HG02938 (cell line): ENCODE measurements at regions not wholly inside any gene's neighbourhood (a gene's known extent, or its start where the extent isn't known, plus 50 kb on each side); places are given as distances from the start of the nearest gene placed in this dataset.

Experiments
- ATAC-seq: cut with Tn5 transposase; IDR thresholded peaks from one replicate; pipeline ENCODE4 v1.9.1; 2021; ENCODE audit warnings: mild to moderate bottlenecking, moderate library complexity; ENCODE audit not compliant: unreplicated experiment

DNA sequence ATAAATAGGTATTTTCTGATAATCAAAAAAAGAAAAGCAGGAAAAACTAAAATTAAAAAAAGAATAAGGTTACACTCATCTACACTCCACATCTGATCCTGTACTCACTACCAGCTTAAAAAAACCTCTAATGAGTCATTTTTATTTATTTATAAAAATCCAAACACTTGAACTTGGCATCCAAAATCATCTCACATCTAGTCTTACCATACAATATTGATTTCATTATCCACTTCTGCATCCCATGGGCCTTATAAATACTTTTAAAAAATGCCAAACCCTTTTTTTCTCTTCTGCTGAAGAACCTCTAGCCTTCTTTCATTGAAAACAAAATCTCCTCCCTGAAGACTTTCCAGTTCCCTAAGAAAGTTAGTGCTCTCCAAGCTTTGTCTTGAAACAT is 109.7 kb downstream of the TMTC3 start:
- ATAC-seq: no peak

DNA sequence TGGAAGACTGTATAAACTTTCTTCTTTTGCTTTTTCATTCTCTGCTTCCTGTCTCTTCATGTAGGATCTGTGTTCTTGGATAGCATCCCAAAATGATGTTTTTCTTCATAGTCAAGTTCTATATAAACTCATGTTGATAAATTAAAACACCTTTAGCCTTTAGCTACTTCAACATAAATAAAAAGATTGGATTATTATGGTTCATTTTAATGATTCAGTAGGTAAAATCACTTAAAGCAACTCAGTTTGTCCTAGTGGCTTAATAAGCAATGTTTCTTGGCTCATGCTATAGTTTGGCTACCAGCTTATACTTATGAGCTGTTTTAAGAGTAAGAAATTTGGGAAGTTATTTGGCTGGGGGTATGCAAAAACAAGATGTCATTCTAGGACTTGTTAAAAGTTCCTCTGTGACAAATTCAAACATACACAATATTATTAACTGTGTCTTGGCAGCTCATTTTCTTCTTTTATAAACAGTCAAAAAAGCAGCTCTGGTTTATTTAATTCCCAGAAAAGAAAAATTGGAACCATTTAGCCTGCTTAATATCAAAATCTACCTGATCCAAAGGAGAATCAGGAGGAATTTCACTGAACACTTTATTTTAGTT is 111.4 kb downstream of the TMTC3 start:
- no peak for ATAC-seq

DNA sequence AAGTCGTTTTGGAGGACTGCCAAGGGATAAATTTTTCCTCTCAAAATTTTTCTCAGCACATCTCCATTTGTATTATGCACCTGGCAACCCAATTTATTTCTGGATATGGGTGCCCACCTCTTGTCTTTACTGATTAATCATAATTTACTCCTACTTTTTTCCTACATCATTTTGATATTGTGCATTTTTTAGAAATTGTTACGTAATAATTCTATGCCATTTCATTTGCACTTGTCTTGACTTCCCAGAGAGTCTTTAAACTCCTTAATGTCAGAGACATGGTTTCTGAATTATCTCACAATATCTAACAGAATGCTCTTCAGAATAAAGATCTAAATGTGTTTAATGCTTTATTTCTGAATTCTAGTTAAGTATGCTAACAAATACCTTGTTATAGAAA is 113.1 kb downstream of the TMTC3 start:
- ATAC-seq: no peak

DNA sequence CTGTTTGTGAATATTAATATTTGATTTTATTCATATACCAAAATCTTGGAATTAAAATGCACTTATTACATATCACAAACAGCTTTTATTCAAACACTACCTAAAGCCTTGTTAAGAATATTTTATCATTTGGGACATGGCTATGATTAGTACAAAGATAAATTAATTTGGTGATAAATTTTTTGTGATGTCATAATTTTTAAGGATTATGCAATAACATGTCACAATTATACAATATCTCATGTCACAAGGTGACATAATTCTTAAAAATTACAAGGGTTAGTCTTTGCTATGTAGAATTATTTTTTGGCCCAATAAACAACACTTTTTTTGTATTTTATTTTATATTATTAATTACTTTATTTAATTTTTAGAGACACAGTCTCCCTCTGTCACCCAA is 113.7 kb downstream of the TMTC3 start:
- no peak for ATAC-seq

DNA sequence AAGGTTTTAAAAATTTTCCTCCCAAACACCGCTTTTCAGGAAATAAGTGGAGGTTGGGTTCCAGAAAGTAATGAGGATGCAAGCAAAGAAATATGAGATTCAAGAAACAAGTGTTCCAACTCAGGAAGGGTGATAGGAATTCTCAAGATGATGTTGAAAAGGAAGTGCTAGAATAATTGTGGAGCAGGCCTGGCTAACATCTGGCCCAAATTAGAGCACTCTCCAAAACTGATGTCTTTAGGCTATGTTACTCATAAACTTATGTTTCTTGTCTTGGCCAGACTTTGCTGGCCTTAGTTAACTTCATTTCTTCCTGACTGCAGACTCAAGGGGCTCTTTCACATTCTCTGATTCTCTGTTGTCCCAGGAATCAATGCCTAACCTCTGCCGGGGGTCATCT is 116.3 kb downstream of the TMTC3 start:
- ATAC-seq: no peak

DNA sequence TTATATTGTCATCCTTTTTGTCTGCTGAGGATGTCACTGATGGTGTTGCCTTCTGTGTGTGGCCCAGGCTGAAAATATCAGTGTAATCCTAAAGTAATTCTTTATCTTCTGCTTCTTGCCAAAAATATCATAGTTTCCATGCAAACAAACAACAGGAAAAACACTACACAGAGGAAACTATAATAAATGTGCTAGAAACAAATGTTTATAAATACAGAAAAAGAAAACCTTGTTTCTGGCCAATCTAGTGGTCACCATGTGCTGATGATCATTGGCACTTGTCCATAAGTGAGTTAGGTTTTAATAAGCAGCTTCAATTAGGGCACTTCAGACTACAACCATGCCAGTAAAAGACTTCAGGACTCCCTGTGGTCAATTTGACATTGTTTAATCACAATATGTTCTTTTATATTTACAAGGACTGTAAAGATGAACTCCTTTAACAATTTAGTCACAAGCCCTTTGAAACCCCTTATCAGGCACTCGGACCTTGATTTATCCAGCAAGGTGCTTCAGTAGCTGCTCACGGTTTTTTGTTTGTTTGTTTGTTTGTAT is 124.8 kb downstream of the TMTC3 start:
- ATAC-seq: no peak

DNA sequence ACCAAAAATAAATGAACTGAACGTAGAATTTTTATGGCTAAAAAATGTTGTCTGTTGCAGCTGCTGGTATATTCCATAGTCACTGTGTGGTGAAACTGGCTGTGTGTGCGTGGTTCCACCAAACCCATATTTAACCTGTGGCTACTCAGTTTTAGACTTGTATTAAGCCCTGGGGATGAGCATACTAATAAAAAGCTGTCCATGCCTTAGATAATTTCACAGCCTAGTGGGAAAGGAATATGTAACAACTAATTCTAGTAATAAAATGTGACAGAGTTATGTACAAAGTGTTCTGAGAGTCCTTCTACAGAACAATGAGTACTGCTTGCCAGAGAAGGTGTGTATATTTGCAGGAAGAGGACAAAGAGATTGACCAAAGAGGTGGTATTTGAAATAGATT is 125.5 kb downstream of the TMTC3 start:
- no peak for ATAC-seq

DNA sequence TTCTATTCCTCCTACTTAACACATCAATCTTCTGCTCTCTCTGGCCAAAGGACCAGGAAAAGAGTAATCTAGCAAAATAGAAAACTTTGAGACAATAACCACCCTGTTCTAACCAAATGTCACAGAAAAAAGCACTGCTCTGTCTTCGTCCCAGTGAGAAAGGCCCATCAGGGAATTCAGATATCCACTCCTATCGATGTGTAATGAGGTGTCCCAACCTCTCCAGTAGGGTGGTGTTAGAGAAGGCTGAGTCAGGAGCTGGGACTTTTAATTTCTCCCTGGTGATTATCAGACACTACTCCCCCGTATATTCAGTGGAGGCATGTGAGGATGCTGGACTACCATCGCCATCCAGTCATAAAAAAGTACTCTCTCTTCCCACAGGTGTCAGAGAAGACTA is 130.3 kb downstream of the TMTC3 start:
- ATAC-seq: no peak

DNA sequence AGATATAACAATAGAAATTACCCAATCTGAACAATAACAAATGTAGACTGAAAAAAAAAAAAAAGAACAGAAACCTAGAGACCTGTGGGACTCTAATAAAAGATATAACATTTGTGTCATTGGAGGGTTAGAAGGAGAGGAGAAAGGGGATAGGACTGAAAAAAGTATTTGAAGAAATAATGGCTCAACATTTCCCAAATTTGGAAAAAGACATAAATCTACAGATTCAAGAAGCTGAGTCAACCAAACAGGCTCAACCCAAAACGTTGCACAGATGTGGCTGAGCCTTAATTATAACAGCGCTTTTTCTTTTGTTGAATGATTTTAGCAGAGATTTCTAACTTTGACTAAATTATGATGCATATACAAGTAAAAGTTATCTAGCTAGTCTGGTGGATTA is 131.3 kb downstream of the TMTC3 start:
- no peak for ATAC-seq

DNA sequence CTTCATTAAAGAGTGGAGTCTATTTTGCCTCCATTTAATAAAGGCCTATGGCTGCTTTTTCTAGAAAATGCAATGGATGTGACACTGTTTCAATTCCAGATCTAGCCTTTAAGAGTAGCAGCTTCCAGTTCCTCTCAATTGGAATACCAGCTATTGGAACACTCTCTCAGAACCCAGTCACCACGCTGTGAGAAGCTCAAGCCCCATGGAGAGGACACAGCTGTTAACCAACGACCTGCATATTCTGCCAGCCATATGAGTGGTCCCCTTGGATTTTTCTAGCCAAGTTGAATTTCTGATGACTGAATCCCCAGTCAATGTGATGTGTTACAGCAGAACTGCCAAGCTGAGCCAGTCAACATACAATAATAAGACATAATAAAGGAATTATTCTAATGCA is 131.8 kb downstream of the TMTC3 start:
- ATAC-seq: no peak

DNA sequence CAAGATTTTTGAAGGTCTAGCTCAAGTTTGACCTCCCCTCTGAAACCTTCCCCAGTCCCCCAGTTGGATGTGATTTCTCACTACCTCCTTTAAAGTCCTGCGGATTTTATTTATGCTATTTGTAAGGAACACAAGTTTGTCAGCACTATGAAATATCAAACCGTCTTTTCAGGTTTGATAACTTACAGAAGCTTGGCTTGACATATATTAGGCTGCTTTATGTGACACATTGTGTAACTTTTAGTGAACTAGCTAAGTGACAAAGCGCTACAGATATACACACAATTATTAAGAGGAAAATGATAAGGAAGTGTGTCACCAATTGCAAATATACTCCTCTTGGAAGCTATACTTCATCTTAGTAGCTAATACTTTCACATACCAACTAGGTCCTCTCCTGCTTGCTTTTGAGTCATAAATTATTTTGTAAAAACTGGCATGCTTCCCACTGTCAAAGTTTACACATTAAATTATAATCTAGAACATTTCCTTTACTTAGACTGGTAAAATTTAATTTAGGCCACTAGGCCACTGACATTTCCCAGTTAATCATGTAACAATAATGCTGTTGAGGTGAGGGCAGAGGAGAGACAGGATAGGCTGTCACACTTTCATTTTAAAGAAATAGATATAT is 149.5 kb downstream of the TMTC3 start:
- no peak for ATAC-seq

DNA sequence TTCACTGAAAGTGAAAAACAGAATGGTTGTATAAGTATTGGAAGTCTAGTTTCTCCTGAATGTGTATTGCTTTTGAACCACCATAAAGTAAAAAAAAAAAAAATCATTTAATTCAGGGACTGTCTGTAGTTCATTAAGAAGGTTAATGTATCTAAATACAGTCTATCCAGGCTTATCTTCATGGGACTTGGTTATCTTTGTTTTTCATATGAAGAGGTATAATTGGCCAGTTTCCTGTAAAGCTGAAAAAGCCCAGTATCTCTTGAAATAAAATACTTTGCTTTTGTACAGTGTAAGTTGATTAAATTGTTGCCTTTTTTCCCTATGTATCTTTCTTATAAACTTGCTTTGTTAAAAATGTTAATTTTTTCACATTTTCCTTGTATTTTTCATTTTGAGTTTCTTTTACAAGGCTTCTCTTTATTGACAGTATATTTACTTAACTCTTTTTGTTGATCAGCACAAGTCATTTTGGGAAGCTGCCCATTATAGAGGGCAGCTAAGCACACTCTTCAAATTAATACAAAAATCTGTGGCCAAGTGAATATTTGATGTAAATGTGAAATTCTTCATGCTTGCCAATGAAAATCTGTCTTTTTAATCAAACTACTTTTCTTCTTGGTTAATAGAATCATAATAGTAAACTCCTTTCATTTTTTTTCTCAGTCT is 156.0 kb downstream of the TMTC3 start:
- ATAC-seq: no peak

DNA sequence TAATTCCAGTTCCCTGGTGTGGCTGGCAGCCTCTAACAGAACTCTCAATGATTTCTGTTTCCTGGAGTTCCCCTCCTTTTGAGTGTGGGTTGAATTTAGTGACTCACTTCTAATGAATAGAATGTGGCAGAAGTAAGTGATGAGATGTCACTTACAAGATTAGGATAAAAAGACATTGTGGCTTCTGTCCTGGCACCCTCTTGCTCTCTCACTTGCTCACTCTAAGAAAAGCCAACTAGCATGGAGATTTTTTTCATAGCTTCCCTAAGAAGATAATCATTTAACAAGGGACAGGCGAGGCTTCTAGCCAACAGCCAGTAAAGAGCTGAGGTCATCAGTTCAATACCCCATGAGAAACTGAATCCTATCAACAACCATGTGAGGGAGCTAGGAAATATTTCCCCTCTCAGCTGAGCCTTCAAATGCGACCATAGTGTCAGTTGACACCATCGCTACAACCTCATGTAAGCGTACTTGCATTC is 156.7 kb downstream of the TMTC3 start:
- peak; percentile 21 for ATAC-seq

DNA sequence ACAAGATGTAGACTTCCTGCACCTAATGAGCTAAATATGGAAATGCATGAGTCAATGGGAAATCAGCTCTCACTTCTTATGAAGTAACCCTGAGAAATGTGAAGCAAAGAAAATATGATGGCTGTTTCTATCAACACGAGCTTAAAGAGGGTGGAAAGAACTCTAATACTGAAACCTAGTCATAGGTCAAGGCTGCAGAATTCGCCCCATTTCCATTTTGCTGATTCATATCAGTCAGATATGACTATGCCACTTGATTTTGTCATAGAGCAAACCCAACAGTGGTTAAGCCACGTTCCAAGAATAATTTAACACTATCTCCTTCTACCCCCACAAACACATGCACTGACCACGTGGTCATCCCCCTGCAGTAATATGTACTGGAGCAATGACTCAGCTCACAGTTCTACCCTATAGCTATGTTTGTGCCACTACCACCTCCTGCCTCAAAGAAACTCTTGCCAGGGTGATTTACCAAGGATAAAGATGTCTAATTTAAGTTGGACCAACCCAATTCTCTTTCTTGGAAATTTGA is 157.5 kb downstream of the TMTC3 start:
- ATAC-seq: peak; percentile 98

DNA sequence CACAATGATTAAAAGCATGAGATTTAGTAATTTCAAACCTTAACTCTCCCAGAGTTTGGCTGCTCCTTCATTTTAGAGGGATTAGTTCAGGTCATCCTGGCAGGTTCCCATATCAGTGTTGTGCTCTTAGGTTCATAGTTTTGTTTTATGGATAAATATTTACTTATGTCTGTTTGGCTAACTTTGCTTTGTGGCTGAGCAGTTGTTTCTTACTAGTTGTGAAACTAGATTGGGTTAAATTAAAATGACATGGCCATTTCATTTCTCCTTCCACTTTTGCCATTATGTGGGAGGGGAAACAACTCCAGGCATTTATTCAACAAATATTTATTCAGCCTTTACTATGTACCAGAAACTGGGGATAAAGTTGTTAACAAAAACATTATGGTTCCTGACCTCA is 158.8 kb downstream of the TMTC3 start:
- no peak for ATAC-seq

DNA sequence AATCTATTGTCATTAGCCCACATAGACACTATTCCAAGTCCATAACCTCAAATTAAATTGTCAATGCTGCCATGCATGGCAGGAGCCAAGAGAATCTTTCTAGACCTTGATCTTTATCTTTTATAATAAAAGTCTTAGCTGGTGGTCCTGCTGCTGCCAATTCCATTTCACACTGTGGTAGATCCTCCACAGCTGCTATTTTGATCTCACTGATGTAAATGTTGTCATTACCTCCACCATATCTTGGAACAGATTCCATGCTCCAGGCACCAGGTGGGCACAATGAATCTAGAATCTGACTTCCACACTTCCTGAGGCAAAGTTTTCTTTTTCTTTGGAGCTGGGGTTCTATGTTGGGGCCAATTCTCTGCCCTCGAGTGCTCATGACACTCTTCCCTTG is 161.2 kb downstream of the TMTC3 start:
- ATAC-seq: no peak

DNA sequence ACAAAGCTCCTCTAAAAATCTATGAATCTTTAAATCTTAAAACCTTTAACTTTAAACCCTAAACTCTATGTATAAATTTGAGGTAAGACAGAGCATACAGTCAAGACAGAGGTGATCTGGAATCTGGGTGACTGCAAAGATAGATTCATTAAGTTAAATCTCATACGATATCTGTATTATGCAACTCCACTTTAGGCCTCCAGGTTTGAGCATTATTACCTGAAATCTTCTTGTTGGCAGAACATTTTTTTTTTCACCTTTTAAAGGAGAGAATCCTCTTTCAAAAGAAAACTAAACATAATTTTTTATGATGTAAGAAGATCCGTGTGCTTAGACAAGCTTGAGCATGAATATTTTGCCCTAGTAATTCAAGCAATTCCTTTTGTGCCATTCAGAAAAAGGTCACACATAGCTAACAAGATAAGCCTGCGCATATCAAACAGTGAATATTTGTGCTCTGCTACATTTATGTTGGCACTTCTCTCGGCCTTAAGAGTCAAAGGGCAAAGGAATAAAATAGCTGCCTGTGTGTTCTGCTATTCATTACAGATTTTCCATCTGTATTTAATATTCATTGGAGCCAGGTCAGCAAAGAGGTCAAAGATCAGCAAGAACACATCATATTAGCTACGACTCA is 163.3 kb downstream of the TMTC3 start:
- no peak for ATAC-seq

DNA sequence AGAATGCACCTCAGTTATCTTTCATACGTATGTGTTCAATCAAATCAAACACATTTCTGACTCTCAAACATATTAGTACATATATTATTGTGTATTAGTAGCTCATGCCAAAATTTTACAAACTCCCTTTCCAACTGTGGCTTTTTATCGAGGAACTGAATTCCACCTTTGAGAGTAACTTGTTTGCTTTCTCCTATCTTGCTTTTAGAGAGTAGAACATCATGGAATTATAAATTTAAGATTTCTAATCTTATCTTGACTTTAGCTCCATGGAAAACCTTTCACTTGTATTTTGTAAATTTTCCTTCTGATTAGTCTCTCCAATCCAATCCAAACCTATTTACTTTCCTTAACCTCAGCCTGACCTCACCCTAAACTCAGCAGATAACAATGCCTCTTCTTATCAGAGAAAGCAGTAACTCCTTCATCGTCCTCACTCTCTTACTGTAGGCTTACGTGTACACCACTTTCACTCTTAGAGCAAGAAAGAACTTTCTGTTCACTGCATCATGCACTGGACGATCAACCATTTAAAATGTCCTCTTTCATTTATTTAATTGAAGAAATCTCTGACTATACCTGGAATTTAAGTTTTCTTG is 164.5 kb downstream of the TMTC3 start:
- no peak for ATAC-seq

DNA sequence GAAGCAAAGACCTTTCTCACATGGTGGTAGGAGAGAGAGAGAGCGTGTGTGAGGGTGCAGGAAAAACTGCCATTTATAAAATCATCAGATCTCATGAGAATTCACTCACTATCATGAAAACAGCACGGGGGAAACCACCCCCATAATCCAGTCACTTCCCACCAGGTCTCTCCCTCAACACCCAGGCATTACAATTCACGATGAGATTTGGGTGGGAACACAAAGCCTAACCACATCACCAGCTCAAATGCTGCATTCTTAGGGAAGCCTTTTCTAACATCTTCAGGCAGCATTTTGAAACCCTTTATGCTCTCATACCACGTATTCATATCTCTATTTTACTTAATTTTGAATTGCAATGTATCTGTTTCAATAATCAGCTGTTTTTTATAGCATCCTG is 165.9 kb downstream of the TMTC3 start:
- no peak for ATAC-seq

DNA sequence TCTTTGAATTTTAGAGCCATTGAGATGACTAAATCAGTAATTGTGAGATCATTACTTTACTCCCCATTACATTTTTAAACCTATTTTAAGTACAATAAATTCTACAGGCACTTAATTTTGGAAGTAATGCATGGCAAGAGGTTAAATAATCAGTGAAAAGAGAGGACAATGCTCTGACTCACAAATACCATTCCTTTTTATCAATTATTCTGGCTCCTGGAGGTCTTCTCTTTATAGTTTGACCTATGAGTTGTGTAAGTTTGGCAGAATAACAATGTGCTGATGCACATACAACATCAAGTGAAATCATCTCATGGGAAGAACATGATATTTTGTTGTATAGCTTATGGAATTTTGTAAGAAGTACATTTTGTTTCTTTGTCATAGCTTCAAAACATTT is 166.7 kb downstream of the TMTC3 start:
- ATAC-seq: no peak

DNA sequence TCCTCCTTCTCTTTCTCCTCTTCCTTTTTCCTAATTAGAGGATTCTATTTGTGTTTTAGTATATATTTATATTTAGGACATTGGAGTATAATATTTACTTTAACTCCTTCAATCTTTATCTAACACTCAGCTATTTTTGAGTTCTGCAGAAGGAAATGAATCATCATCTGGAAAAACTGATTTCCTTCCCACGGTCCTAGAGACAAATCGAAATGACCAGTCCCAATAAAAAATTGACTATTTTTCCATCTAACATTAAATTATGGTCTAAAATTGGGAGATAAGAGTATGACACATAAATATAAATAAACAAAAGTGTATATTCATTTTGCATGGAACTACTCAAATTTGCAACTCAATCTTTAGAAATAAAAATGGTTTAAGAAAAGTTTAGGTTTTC is 167.4 kb downstream of the TMTC3 start:
- no peak for ATAC-seq
